Peyer's patch (tissue), 4 donors: ENCODE measurements at regions not wholly inside any gene's neighbourhood (a gene's known extent, or its start where the extent isn't known, plus 50 kb on each side); places are given as distances from the start of the nearest gene placed in this dataset.
"Not testable (repeated sequence)": the region's sequence is repeated elsewhere in the genome, so short reads cannot be mapped to it uniquely, and the experiment has no call there.

Experiments used
- DNase-seq, 3 donors: peaks; one replicate each; pipeline ENCODE4 v3.0.0-alpha.2; 2017 to 2019
- H3K27ac ChIP-seq, 4 donors: fragments of 200-600 bp; sonication (generic); one replicate each; pipeline ENCODE4 v1.5.1; 2016 to 2019
- H3K27me3 ChIP-seq, 2 donors: fragments of 200-600 bp; sonication (generic); one replicate each; pipeline ENCODE4 v1.5.1; 2019
- H3K36me3 ChIP-seq, 3 donors: fragments of 200-600 bp; sonication (generic); one replicate each; pipeline ENCODE4 v1.5.1; 2016 to 2019
- H3K4me1 ChIP-seq, 4 donors: fragments of 200-600 bp; sonication (generic); one replicate each; pipeline ENCODE4 v1.5.1; 2016 to 2019
- H3K4me3 ChIP-seq, 4 donors: fragments of 200-600 bp; sonication (generic); 1 replicate in 3 of 4; 2 replicates in 1 of 4; pipeline ENCODE4 v1.5.1; 2016 to 2019; ENCODE audit warnings: mild to moderate bottlenecking in 1 of 4
- H3K9me3 ChIP-seq, 4 donors: fragments of 200-600 bp; sonication (generic); one replicate each; pipeline ENCODE4 v1.5.1; 2016 to 2019; ENCODE audit warnings: mild to moderate bottlenecking in 1 of 4
- CTCF ChIP-seq, 6 experiments: fragments of 450-650 bp in 4 of 6; fragments of 200-600 bp in 2 of 6; sonication (generic) in 1 of 6; IDR thresholded peaks; one replicate each; pipeline ENCODE4 v1.5.1; 2017 to 2019; ENCODE audit warnings: antibody characterized with exemption in 6 of 6, mild to moderate bottlenecking in 3 of 6, moderate library complexity in 1 of 6
- POLR2A ChIP-seq, 2 donors: fragments of 450-650 bp; IDR thresholded peaks; one replicate each; pipeline ENCODE4 v1.5.1; 2017; ENCODE audit warnings: antibody characterized with exemption in 2 of 2, mild to moderate bottlenecking in 2 of 2, moderate library complexity in 2 of 2

DNA sequence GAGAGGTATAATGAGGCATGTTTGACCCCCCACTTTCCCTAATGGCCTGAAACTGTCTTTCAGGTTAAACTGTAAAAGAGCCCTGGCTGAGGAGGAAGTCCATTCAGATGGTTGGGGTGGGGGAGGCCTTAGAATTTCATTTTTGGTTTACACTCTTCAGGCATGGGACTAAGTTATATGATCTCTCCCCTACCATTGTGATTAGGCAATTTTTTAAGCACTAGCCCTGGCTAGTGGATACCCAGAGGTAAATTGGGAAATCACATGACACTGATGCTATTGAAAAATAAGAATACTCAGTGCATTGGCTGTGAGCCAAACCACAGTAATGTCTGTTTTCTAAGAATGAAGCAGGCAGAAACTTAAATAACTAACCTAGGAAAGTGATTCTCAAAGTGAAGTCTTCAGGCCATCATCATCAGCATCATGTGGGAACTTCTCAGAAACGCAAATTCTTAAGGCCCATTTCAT, 149.7 kb downstream of the RRAGB start:
- no peaks in the 10 kb centered on the region for H3K27me3 ChIP-seq
- no peak overlapping the region for H3K4me3 ChIP-seq
- no peaks in the 10 kb centered on the region for H3K4me1 ChIP-seq
- H3K9me3 ChIP-seq = no peaks in the 10 kb centered on the region
- no peak overlapping the region for H3K27ac ChIP-seq
- no peaks in the 10 kb centered on the region for H3K36me3 ChIP-seq
- TF ChIP-seq CTCF (IDR thresholded peaks at IDR 0.05) (no peak), POLR2A (IDR thresholded peaks at IDR 0.05) (no peak)
- no peak for DNase-seq

DNA sequence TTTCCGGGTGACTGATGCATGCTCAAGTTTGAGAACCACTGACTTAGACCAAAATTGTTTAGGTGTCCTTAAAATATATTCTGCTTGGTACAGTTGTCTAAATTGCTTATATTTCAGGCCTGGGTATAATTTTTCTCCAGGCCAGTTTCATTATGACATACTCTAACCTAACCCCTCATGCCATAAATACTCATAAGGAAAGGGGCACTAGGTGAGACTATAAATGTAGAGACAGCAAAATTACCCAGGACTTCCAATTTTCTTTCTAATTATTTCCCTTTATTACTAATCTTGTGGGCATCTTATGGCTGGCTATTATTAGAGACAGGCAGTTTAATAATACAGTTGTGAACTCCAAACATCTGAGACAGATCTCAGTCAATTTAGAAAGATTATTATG, 150.2 kb downstream of the RRAGB start:
- no peak overlapping the region for H3K4me3 ChIP-seq
- no peaks in the 10 kb centered on the region for H3K27me3 ChIP-seq
- H3K4me1 ChIP-seq = no peaks in the 10 kb centered on the region
- no peaks in the 10 kb centered on the region for H3K36me3 ChIP-seq
- H3K27ac ChIP-seq = no peak overlapping the region
- no peak for DNase-seq
- H3K9me3 ChIP-seq = no peaks in the 10 kb centered on the region
- TF ChIP-seq POLR2A (IDR thresholded peaks at IDR 0.05) (no peak), CTCF (IDR thresholded peaks at IDR 0.05) (no peak)

- H3K9me3 ChIP-seq = no peaks in the 10 kb centered on the region
- no peak overlapping the region for H3K4me3 ChIP-seq
- H3K27ac ChIP-seq = no peak overlapping the region
- H3K36me3 ChIP-seq = no peaks in the 10 kb centered on the region
- no peak for DNase-seq
- H3K4me1 ChIP-seq = no peaks in the 10 kb centered on the region
- TF ChIP-seq POLR2A (IDR thresholded peaks at IDR 0.05) = no peak
- no peak for TF ChIP-seq CTCF (IDR thresholded peaks at IDR 0.05)
- H3K27me3 ChIP-seq = no peaks in the 10 kb centered on the region
These were observed 157.3 kb downstream of the RRAGB start for GRCh38 chrX:55874807-55875206.

DNA sequence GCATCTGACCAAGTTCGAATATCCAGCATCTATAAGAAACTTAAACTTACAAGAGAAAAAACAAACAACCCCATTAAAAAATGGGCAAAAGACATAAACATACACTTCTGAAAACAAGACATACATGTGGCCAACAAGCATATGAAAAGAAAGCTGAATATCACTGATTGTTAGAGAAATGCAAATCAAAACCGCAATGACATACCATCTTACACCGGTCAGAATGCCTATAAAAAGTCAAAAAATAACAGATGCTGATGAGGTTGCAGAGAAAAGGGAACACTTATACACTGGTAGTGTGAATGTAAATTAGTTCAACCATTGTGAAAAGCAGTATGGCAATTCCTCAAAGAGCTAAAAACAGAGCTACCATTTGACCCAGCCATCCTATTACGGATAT, 166.0 kb downstream of the RRAGB start:
- H3K27me3 ChIP-seq, H3K4me1 ChIP-seq, DNase-seq, H3K4me3 ChIP-seq, H3K36me3 ChIP-seq, H3K27ac ChIP-seq, H3K9me3 ChIP-seq: not testable (repeated sequence)

DNA sequence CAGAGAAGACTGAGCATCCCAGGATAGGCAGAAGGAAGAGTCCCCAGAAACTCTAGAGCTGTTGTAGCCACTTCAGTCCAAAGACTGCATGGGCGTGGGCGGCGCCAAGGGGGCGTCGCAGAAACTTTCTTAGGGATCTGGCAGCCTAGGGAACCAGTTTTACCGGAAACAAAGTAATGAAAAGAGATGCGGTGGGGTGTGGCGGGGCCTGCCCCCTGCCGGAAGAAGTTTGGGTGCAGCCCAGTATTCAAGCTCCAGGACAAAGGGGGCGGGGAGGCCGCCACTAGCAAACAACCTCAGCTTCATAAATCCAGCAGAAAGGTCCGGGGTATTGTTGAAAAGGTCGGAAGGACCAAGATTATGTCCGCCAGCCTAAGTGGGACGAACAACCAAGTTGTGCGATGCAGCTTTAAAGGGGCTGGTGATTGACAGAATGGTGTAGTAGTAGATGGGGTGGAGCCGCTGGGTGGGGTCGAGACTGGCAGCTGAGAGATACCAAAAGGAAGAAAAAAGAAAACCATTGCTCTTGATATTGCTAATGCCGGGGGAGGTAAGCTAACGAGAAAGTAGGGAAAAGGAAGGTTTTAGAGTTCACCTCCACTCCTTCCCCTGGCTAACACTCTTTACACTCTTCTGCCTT, 190.5 kb downstream of the RRAGB start:
- DNase-seq = peak; percentile 68 to 80 (median 68)
- peak in 5 of 6 experiments; percentile 37 to 53 (median 52) for TF ChIP-seq CTCF (IDR thresholded peaks at IDR 0.05)
- TF ChIP-seq POLR2A (IDR thresholded peaks at IDR 0.05) = no peak
- Histone ChIP-seq H3K27ac (peak overlapping the region; percentile 73 to 80 (median 74)), H3K27me3 (no peaks in the 10 kb centered on the region), H3K4me1 (no peaks in the 10 kb centered on the region), H3K4me3 (peak overlapping the region; percentile 47 to 74 (median 64)), H3K36me3 (no peaks in the 10 kb centered on the region), H3K9me3 (no peaks in the 10 kb centered on the region)

- Histone ChIP-seq H3K36me3 (no peaks in the 10 kb centered on the region), H3K4me1 (no peaks in the 10 kb centered on the region), H3K27me3 (no peaks in the 10 kb centered on the region), H3K9me3 (no peaks in the 10 kb centered on the region), H3K4me3 (peak overlapping the region; percentile 47 to 74 (median 64)), H3K27ac (peak overlapping the region; percentile 73 to 80 (median 74))
- peak; percentile 16 to 52 (median 45) for DNase-seq
- TF ChIP-seq CTCF (IDR thresholded peaks at IDR 0.05) (no peak), POLR2A (IDR thresholded peaks at IDR 0.05) (no peak)
These were observed 191.2 kb downstream of the RRAGB start for GRCh38 chrX:55908661-55909212.
